Lower leg skin (tissue), 4 donors: ENCODE measurements at regions not wholly inside any gene's neighbourhood (a gene's known extent, or its start where the extent isn't known, plus 50 kb on each side); places are given as distances from the start of the nearest gene placed in this dataset.
A peak's percentile ranks its signal among the peaks of the same experiment; 100 is the strongest.

ENCODE experiments used
- DNase-seq, 2 donors: peaks; one replicate each; pipeline ENCODE4 v3.0.0-alpha.2; 2019; ENCODE audit warnings: low spot score in 2 of 2
- H3K4me3 ChIP-seq: fragments of 200-600 bp; sonication (generic); 2 replicates; pipeline ENCODE4 v1.5.1; 2017; ENCODE audit warnings: mild to moderate bottlenecking, low read depth; ENCODE audit not compliant: poor library complexity, severe bottlenecking
- POLR2A ChIP-seq, 2 donors: fragments of 450-650 bp; IDR thresholded peaks; one replicate each; pipeline ENCODE4 v1.6.1; 2016 to 2017; ENCODE audit warnings: antibody characterized with exemption in 2 of 2, mild to moderate bottlenecking in 1 of 2, moderate library complexity in 1 of 2
- WGBS, 2 donors: methylation state at CpG; one replicate each; pipeline ENCODE4 v1.1.5; 2018; 5-methylcytosine and 5-hydroxymethylcytosine counted together
- intact Hi-C: fragments of 100-400 bp; cut with DNase I; formaldehyde crosslinking; loops from one replicate; pipeline ENCODE4 v1.15.0; 2023; ENCODE audit warnings: low total_unique reads
- TF ChIP-seq, protein P1 (sequence below), 3 donors: fragments of 450-650 bp; IDR thresholded peaks; one replicate each; pipeline ENCODE4 v1.5.1; 2016; ENCODE audit warnings: antibody characterized with exemption in 3 of 3, mild to moderate bottlenecking in 3 of 3, moderate library complexity in 2 of 3

DNA sequence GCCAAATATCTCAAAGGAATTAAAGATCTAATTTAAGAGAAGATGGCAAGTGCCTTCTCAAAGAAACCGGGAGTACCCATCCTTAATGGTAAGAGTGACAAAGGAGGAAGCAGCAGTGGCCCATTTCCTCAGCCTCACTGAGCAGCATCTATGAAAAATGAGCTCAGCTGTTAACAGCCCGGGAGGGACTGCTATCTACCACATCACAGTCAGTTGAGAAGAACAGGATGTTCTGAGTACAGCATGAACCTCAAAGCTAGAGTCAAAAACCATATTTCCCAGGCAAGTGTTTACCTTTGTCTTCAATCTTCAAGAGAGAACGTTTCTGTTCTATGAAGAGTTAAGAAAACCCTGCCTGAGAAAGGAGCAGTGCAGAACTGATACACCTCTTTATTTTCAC is 115.0 kb downstream of the BTG1 start:
- intact Hi-C loops = no loop called here
- 9 to 30% methylated on average over 3 of the region's 3 CpGs for WGBS, 2 donors
- no peak overlapping the region for H3K4me3 ChIP-seq
- TF ChIP-seq, protein P1, sequence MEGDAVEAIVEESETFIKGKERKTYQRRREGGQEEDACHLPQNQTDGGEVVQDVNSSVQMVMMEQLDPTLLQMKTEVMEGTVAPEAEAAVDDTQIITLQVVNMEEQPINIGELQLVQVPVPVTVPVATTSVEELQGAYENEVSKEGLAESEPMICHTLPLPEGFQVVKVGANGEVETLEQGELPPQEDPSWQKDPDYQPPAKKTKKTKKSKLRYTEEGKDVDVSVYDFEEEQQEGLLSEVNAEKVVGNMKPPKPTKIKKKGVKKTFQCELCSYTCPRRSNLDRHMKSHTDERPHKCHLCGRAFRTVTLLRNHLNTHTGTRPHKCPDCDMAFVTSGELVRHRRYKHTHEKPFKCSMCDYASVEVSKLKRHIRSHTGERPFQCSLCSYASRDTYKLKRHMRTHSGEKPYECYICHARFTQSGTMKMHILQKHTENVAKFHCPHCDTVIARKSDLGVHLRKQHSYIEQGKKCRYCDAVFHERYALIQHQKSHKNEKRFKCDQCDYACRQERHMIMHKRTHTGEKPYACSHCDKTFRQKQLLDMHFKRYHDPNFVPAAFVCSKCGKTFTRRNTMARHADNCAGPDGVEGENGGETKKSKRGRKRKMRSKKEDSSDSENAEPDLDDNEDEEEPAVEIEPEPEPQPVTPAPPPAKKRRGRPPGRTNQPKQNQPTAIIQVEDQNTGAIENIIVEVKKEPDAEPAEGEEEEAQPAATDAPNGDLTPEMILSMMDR (IDR thresholded peaks at IDR 0.05) = no peak
- no peak for TF ChIP-seq POLR2A (IDR thresholded peaks at IDR 0.05)
- peak in 1 of 2 donors; percentile 76 for DNase-seq

DNA sequence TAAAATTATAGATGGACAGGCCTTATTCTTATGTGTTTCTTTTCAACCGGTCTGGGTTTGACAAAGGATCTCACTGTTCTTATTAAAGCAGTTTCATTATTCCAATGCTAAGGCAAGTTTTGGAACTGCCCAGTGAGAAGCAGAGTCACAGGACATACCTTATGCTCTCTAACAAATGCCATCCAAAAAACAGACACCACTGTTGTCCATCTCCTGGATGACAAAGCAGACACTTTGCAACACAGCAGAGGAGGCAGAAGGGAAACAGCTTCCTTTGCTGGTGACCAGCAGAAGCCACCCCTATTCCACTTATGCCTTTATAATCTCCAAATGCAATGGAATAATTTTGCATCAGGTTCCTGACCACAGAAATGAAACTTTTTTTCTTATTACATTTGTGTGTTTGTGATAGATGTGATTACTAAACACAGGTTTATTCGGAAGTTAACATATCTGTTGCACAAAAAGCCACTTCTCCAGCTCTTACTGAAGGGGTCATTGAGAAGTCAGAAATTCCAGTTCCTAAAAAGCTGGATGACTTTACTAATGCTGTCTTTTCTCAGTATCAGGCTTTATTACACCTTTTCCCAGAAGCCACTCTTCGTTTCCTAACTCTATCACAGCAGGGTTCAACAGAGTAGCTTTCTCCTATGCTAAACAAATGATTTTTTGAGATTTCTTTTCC is 115.6 kb downstream of the BTG1 start:
- 75 to 87% methylated on average over 3 of the region's 3 CpGs for WGBS, 2 donors
- TF ChIP-seq, protein P1 (IDR thresholded peaks at IDR 0.05) = no peak
- no peak for DNase-seq
- H3K4me3 ChIP-seq = no peak overlapping the region
- intact Hi-C loops = no loop called here

DNA sequence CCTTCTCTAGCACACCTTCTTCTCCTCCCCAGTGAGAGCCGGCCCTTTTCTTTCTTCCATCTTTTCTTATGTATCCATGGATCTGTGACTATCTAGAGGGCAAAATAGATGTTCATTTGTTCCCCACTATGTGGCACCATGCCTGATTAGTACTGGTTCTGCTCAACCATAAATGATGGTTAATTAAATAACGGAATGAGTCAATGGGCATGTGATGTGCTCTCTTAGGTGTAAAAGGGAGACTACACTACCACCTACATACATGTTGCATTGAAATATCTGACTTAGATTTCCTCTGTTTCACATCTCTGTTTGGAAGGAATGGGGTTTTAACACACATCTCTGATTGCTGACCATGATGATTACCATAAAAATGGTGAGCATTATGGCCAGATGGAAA is 116.5 kb downstream of the BTG1 start:
- TF ChIP-seq, protein P1 (IDR thresholded peaks at IDR 0.05) = no peak
- no peak for TF ChIP-seq POLR2A (IDR thresholded peaks at IDR 0.05)
- intact Hi-C loops = no loop called here
- DNase-seq = no peak
- 90 to 92% methylated on average over 2 of the region's 2 CpGs for WGBS, 2 donors
- H3K4me3 ChIP-seq = no peak overlapping the region

DNA sequence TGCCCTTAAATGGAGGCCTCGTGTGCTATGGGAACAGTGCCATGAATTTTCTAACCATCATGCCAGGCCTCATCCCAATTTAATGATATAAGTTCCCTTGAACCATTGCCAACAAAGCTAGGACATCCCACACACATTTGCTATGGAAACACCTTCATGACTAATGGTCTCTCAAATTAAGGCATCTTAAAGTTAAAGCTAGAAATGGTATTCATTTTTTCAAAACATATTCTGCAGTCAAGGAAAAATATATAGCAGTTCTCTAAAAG is 117.3 kb downstream of the BTG1 start:
- DNase-seq = no peak

DNA sequence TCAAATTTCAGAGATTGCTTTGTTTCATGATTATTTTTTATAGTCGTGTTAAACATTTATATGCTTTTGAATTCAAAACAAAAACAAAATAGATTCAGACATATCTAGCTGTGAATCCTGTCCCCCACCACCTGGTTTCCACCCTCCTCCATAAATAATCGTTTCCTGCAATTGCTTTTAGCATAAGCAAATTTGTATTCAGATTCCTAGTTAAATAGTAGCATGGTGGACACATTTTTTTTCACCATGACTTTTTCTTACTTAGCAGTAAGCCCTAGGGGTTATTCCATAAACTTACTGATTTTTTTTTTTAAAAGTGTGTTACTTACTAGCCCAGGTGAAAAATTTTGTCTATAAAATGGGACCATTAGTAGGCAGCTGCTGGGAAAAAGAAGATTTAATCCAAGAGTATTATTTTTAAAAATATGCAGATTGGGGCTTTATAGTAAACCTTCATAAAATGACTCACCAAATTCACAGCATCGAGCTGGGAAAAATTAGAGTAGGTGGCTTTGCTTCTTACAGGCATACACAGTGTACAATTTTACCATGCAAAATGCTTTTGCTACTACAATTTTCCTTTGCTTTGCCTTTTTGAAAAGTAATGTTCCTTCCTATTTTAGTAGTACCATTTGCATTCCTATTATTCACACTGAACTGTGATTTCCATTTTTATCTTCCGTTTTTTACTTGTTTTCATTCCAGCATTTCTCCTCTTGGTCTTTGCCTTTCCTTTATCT is 117.8 kb downstream of the BTG1 start:
- no peak for DNase-seq
- TF ChIP-seq POLR2A (IDR thresholded peaks at IDR 0.05) = no peak
- TF ChIP-seq, protein P1 (IDR thresholded peaks at IDR 0.05) = no peak
- H3K4me3 ChIP-seq = no peak overlapping the region
- WGBS, 2 donors = 56 to 58% methylated on average over 4 of the region's 4 CpGs
- intact Hi-C loops = no loop called here

More for the DNA sequence above, 117.3 kb downstream of the BTG1 start:
- H3K4me3 ChIP-seq = no peak overlapping the region
- TF ChIP-seq POLR2A (IDR thresholded peaks at IDR 0.05) = no peak
- TF ChIP-seq, protein P1 (IDR thresholded peaks at IDR 0.05) = no peak
- intact Hi-C loops = no loop called here
- WGBS, 2 donors = 30 to 33% methylated on average over 1 of the region's 1 CpG
